HAP-1 (cell line): ENCODE measurements at regions not wholly inside any gene's neighbourhood (a gene's known extent, or its start where the extent isn't known, plus 50 kb on each side); places are given as distances from the start of the nearest gene placed in this dataset.

ENCODE experiments used
- DNase-seq, 2 experiments: peaks; one replicate each; pipeline ENCODE4 v3.0.0-alpha.2; 2016 to 2020; ENCODE audit warnings: low spot score in 2 of 2
- H3K27me3 ChIP-seq: fragments of 250-450 bp; sonication (Bioruptor Pico); 2 replicates; pipeline ENCODE4 v1.5.1; 2020; ENCODE audit warnings: low read depth, mild to moderate bottlenecking, moderate library complexity
- H3K36me3 ChIP-seq: fragments of 250-450 bp; sonication (Bioruptor Pico); replicated peaks from 2 replicates; pipeline ENCODE4 v1.5.1; 2020; ENCODE audit warnings: mild to moderate bottlenecking
- H3K4me1 ChIP-seq: fragments of 250-450 bp; sonication (Bioruptor Pico); 2 replicates; pipeline ENCODE4 v1.5.1; 2020; ENCODE audit warnings: mild to moderate bottlenecking
- H3K4me3 ChIP-seq: fragments of 250-450 bp; sonication (Bioruptor Pico); 2 replicates; pipeline ENCODE4 v1.5.1; 2020; ENCODE audit warnings: mild to moderate bottlenecking, moderate library complexity
- H3K9me3 ChIP-seq: fragments of 250-450 bp; sonication (Bioruptor Pico); 2 replicates; pipeline ENCODE4 v1.5.1; 2020; ENCODE audit warnings: mild to moderate bottlenecking, moderate library complexity
- in situ Hi-C: fragments of 300-500 bp; cut with MboI; formaldehyde crosslinking; loops from 3 replicates; pipeline ENCODE4 v1.14.3; 2020; ENCODE audit warnings: low sequenced_read_pairs, inconsistent platforms, mixed read lengths

- Histone ChIP-seq H3K4me3 (no peak overlapping the region), H3K27me3 (no peaks in the 10 kb centered on the region), H3K4me1 (no peaks in the 10 kb centered on the region), H3K36me3 (no peaks in the 10 kb centered on the region), H3K9me3 (no peaks in the 10 kb centered on the region)
- in situ Hi-C loops, result no loop called here
- DNase-seq, result no peak
Measured at GRCh38 chr12:60935981-60936761, 1324.0 kb upstream of the USP15 start.

GRCh38 chr12:60947533-60947932 lies 1312.7 kb upstream of the USP15 start:
- in situ Hi-C loops, result no loop called here
- DNase-seq, result no peak

GRCh38 chr12:60967128-60967527 lies 1293.1 kb upstream of the USP15 start:
- Histone ChIP-seq H3K9me3 (no peaks in the 10 kb centered on the region), H3K4me3 (no peak overlapping the region), H3K36me3 (no peaks in the 10 kb centered on the region), H3K27me3 (no peaks in the 10 kb centered on the region), H3K4me1 (no peaks in the 10 kb centered on the region)
- in situ Hi-C loops, result no loop called here
- DNase-seq, result no peak

More at GRCh38 chr12:60947533-60947932, 1312.7 kb upstream of the USP15 start:
- H3K9me3 ChIP-seq, result no peaks in the 10 kb centered on the region
- H3K4me1 ChIP-seq, result no peaks in the 10 kb centered on the region
- no peaks in the 10 kb centered on the region for H3K36me3 ChIP-seq
- no peaks in the 10 kb centered on the region for H3K27me3 ChIP-seq
- H3K4me3 ChIP-seq, result no peak overlapping the region

DNA sequence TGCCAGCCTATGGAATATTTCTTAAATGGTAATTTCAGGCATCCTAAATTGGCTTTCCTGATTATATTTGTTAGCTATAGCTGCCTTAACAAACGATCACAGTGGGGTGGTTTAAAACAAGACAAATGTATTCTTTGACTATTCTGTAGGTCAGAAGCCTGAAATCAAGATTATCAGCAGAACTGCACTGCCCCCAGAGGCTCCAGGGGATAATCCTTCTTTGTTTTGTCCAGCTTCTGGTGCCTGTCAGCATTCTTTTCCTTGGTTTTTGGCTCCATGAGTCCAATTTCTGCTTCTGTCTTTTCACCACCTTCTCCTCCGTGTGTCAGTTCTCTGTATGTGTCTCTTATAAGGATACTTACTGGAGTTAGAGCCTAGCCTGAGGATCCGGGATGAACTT lies 1282.2 kb upstream of the USP15 start:
- H3K27me3 ChIP-seq, result no peaks in the 10 kb centered on the region
- in situ Hi-C loops, result no loop called here
- H3K9me3 ChIP-seq, result no peaks in the 10 kb centered on the region
- H3K4me3 ChIP-seq, result no peak overlapping the region
- no peaks in the 10 kb centered on the region for H3K36me3 ChIP-seq
- no peaks in the 10 kb centered on the region for H3K4me1 ChIP-seq
- no peak for DNase-seq

DNA sequence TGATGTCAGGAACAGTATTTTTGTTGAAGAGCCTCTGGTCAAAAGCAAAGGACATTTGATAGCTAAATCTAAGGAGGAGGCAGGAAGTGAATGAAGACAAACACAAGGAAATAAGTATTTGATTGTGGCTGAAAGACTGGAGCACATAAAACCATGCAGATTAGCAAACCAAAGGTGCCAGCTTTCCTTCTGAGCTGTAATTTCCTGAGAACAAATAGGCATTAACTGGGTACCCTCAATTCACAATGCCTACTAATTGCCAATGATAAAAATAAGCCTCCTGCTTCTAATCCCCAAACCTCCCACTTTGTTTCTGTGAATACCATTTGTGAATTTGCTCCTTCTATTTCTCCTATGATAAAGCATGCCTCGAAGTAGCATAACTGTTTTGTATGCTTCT lies 1279.6 kb upstream of the USP15 start:
- in situ Hi-C loops, result no loop called here
- DNase-seq, result no peak

GRCh38 chr12:60981473-60981872 lies 1278.7 kb upstream of the USP15 start:
- Histone ChIP-seq H3K4me1 (no peaks in the 10 kb centered on the region), H3K27me3 (no peaks in the 10 kb centered on the region), H3K36me3 (no peaks in the 10 kb centered on the region), H3K4me3 (no peak overlapping the region), H3K9me3 (no peaks in the 10 kb centered on the region)
- no peak for DNase-seq
- in situ Hi-C loops, result no loop called here

More for the DNA sequence above, 1279.6 kb upstream of the USP15 start:
- Histone ChIP-seq H3K36me3 (no peaks in the 10 kb centered on the region), H3K4me1 (no peaks in the 10 kb centered on the region), H3K9me3 (no peaks in the 10 kb centered on the region), H3K4me3 (no peak overlapping the region), H3K27me3 (no peaks in the 10 kb centered on the region)

DNA sequence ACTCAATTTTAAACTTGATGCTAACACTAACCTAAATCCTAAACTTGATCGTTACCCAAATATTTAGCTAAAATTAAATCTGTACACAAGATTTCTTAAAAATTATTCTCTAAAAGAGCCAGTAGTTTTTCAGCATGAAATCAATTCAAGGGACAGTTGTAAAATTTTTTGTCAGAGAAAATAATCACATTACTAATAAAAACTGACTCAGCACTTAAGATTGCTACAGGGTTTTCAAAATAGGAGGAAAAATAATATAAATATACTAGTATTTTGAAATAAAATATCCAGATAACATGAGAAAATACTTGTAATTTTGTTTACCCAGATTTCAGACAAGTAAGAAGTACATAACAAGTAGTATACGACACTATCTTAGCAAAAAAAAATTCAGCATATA lies 1268.1 kb upstream of the USP15 start:
- Histone ChIP-seq H3K36me3 (no peaks in the 10 kb centered on the region), H3K4me1 (no peaks in the 10 kb centered on the region), H3K27me3 (no peaks in the 10 kb centered on the region), H3K4me3 (no peak overlapping the region), H3K9me3 (no peaks in the 10 kb centered on the region)
- in situ Hi-C loops, result no loop called here
- no peak for DNase-seq

DNA sequence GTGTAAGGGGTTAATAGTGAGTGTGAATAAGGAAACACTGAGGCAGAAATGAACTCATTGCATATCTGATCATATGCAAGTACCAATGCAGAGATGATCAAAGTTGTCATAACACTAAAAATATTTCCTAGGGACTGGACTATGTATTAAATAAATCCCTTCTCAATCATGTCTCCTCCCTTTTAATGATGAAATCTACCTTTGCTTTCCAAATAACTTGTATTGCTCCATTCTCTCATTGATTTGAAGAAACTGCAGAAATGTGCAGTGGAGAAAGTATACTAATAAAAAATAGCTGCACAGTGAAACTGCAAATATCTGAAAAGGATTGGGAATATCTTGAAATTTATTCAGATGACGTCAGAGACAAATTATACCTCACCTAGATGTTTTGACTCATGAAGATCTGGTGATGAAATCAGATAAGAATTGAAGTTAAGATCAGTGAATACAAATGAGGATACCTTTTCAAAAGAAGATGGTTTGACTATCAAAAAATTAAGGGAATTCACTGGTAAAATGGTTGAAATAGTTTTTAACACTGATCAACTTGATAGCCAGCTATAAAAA lies 1264.9 kb upstream of the USP15 start:
- Histone ChIP-seq H3K4me1 (no peaks in the 10 kb centered on the region), H3K9me3 (no peaks in the 10 kb centered on the region), H3K4me3 (no peak overlapping the region), H3K36me3 (no peaks in the 10 kb centered on the region), H3K27me3 (no peaks in the 10 kb centered on the region)
- no peak for DNase-seq
- in situ Hi-C loops, result no loop called here

DNA sequence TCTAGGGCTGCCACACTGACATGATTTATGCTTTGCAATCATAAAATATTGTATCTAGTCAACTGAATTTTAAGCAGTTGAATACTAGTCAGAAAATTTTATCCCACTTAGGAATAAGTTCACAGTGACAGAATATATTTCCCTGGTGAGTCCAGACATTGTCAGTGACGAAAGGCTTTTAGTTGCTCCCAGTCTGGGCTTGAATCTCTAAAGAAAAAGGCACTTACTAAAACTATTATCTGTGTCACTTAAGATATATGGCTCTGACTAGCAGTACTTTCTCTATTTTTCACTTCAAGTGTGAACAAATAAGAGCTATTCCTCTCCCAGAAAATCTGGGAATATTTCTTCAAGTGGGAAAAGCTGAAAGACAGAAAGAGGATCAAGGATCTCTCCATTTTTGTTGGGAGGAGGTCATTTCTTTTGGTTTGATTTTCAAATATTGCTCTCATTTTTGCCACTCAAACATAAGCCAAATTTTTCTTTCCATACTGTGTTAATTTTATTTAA lies 1262.3 kb upstream of the USP15 start:
- Histone ChIP-seq H3K4me3 (no peak overlapping the region), H3K4me1 (no peaks in the 10 kb centered on the region), H3K9me3 (no peaks in the 10 kb centered on the region), H3K27me3 (no peaks in the 10 kb centered on the region), H3K36me3 (no peaks in the 10 kb centered on the region)
- in situ Hi-C loops, result no loop called here
- DNase-seq, result no peak

GRCh38 chr12:61009192-61009591 lies 1251.0 kb upstream of the USP15 start:
- H3K9me3 ChIP-seq, result no peaks in the 10 kb centered on the region
- in situ Hi-C loops, result no loop called here
- no peaks in the 10 kb centered on the region for H3K27me3 ChIP-seq
- no peak for DNase-seq
- no peak overlapping the region for H3K4me3 ChIP-seq
- H3K36me3 ChIP-seq, result no peaks in the 10 kb centered on the region
- H3K4me1 ChIP-seq, result no peaks in the 10 kb centered on the region

DNA sequence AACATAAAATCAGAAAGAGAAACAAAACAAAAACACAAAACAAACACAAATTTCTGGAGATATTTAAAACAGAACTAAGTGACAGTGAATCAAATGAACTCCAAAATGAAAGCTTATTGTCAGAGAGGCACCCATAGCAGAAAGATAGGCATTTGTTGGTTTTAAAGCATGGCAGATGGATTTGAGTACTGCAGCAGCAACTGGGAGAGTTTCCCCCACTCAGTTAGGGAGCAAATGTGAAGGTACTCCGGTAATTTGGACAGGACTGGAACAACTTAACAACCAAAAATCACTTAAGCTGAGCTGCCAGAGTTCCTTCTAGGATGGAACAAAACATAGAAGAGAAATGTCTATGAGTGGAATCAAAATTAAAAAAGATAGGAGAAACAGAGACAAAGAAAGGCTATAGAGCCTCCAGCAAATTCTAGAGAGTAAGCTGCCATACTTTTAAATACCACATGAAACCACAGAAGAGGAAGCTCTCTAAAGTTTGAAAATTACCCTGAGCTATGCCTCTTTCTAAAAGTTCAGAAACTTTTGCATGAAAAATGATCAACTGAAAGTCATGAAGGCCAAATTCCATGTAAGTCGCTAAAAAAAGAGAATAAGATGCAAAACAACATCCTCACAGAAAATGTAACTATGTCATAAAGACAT lies 1248.3 kb upstream of the USP15 start:
- in situ Hi-C loops, result no loop called here
- H3K4me3 ChIP-seq, result no peak overlapping the region
- H3K27me3 ChIP-seq, result no peaks in the 10 kb centered on the region
- no peaks in the 10 kb centered on the region for H3K9me3 ChIP-seq
- H3K36me3 ChIP-seq, result no peaks in the 10 kb centered on the region
- no peaks in the 10 kb centered on the region for H3K4me1 ChIP-seq
- no peak for DNase-seq

DNA sequence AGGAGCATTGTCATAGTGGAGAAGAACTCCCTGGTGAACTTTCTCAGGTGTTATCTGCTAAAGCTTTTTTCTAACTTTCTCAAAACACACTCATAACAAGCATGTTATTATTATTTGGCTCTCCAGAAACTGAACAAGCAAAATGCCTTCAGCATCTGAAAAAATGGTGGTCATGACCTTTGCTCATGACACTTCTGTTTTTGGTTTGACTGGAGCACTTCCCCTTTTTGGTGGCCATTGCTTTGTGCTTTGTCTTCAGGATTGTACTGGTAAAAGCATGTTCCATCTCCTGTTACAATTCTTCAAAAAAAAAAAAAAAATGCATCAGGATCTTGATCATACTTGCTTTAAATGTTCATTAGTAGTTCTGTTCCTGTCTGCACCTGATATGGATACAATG lies 1241.6 kb upstream of the USP15 start:
- Histone ChIP-seq H3K4me1 (no peaks in the 10 kb centered on the region), H3K27me3 (no peaks in the 10 kb centered on the region), H3K36me3 (no peaks in the 10 kb centered on the region), H3K9me3 (no peaks in the 10 kb centered on the region), H3K4me3 (no peak overlapping the region)
- in situ Hi-C loops, result no loop called here
- no peak for DNase-seq

DNA sequence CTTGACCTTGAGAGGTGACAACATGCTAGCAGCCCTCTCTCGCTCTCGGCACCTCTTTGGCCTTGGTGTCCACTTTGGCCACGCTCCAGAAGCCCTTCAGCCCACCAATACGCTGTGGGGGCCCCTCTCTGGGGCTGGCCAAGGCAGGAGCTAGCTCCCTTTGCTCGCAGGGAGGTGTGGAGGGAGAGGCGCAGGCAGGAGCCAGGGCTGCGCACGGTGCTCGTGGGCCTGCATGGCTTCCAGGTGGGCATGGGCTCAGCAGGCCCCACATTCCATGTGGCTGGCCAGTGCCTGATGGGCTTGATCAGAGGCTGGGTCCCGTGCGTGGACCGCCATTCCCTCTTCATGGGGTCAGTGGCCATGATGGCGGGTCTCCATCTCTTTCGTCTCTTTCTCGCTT lies 1237.0 kb upstream of the USP15 start:
- H3K27me3 ChIP-seq, result no peaks in the 10 kb centered on the region
- no peak for DNase-seq
- H3K4me3 ChIP-seq, result no peak overlapping the region
- H3K36me3 ChIP-seq, result no peaks in the 10 kb centered on the region
- in situ Hi-C loops, result no loop called here
- H3K9me3 ChIP-seq, result peaks cover 3% of the 10 kb centered on the region; the same call in 1 of the 2 replicates
- H3K4me1 ChIP-seq, result no peaks in the 10 kb centered on the region

DNA sequence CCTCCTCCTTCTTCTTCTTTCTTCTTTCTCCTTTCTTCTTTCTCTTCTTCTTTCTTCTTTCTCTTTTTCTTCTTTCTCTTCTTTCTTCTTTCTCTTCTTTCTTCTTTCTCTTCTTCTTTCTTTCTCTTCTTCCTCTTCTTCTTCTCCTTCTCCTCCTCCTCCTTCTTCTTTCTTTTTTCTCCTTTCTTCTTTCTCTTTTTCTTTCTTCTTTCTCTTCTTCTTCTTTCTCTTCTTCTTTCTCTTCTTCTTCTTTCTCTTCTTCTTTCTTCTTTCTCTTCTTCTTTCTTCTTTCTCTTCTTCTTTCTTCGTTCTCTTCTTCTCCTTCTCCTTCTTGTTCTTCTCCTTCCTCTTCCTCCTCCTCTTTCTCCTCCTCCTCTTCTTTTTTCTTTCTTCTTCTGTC lies 1230.7 kb upstream of the USP15 start:
- no peaks in the 10 kb centered on the region for H3K36me3 ChIP-seq
- DNase-seq, result no peak
- no peaks in the 10 kb centered on the region for H3K4me1 ChIP-seq
- in situ Hi-C loops, result no loop called here
- no peaks in the 10 kb centered on the region for H3K27me3 ChIP-seq
- H3K9me3 ChIP-seq, result peaks cover 3% of the 10 kb centered on the region; the same call in 1 of the 2 replicates
- no peak overlapping the region for H3K4me3 ChIP-seq
